Activated CD8-positive, alpha-beta T cell treated with anti-CD3 and anti-CD28 coated beads, Interleukin-2, amount 10 ng/mL, durations not matched to agents 7 days and 5 days (primary cell): ENCODE measurements at regions not wholly inside any gene's neighbourhood (a gene's known extent, or its start where the extent isn't known, plus 50 kb on each side); places are given as distances from the start of the nearest gene placed in this dataset.

Experiments used
- ATAC-seq: fragments of 150-1000 bp; cut with Tn5 transposase; one replicate; pipeline ENCODE4 v1.10.0; 2021; ENCODE audit warnings: moderate library complexity
- CTCF ChIA-PET: fragments of 350-600 bp; sonication (Branson Sonifier 250); formaldehyde crosslinking; loops from one replicate; lab custom pipeline; 2021; ENCODE audit warnings: antibody characterized with exemption; lab: Charles Lee
- POLR2A ChIA-PET: fragments of 350-600 bp; sonication (Branson Sonifier 250); formaldehyde crosslinking; loops from one replicate; lab custom pipeline; 2021; ENCODE audit warnings: antibody characterized with exemption; lab: Charles Lee
- DNase-seq: peaks from one replicate; pipeline ENCODE4 v3.0.0-alpha.2; 2020
- H3K27ac Mint-ChIP-seq: one replicate; pipeline ENCODE4 v1.8.0; 2021; ENCODE audit warnings: mild to moderate bottlenecking, mixed read lengths
- H3K27me3 Mint-ChIP-seq: one replicate; pipeline ENCODE4 v1.8.0; 2021; ENCODE audit warnings: low read depth, mixed read lengths
- H3K36me3 Mint-ChIP-seq: one replicate; pipeline ENCODE4 v1.8.0; 2021; ENCODE audit warnings: low read depth, mixed read lengths
- H3K4me1 Mint-ChIP-seq: one replicate; pipeline ENCODE4 v1.8.0; 2021; ENCODE audit warnings: low read depth, mixed read lengths
- H3K4me3 Mint-ChIP-seq: one replicate; pipeline ENCODE4 v1.8.0; 2021; ENCODE audit warnings: mild to moderate bottlenecking, mixed read lengths
- H3K9me3 Mint-ChIP-seq: one replicate; pipeline ENCODE4 v1.8.0; 2022; ENCODE audit warnings: mixed read lengths; ENCODE audit not compliant: insufficient read depth

DNA sequence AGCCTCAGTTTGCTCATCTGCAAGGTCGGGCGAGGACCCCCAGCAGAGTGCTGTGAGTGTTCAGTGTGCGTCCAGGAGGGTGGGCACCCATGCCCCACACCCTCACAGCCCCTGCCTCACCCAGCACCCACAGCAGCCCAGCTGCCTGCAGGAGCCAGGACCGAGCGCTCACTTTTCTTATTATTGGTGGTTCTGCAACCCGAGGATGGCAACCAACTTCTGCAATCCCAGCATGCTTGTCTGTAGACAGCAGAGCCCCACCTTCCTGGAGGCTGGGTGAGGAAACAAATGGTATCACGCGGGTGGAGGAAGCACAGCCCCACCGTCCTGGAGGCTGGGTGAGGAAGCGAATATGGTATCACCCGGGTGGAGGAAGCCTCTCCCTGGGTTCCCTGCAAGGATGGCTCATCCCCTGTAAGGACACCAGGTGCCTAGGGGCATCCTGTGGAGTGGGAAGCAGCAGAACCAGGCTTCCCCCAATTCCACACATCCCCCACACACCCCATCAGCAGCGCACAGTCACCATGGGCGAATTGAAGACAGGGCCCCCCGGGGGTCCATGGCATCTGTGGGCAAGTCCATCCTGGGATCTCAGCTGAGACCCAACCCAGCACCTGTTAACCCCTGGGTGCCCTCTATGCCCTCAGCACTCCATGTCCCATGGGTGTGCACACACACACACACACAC lies 220.5 kb upstream of the RAB6C start:
- H3K4me3 Mint-ChIP-seq = peak overlapping the region; percentile 27

DNA sequence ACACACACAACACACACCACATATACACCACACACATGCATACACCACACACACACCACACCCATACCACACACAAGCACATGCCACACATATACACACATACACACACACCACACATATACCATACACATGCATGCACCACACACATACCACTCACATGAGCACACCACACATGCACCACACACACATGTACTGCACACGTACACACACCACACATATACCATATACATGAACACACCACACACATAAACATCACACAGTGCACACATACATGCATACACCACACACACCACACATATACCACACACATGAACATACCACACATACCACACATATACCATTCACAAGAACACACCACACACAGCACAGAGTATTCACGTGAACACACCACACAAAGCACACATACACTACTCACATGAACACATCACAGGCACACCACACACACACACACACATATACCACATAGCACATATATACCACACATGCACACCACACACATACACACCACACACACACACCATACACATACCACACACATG lies 219.9 kb upstream of the RAB6C start:
- Mint-ChIP-seq H3K9me3 (no peaks in the 10 kb centered on the region), H3K27me3 (no peaks in the 10 kb centered on the region), H3K4me1 (no peaks in the 10 kb centered on the region), H3K36me3 (no peaks in the 10 kb centered on the region), H3K27ac (no peak overlapping the region), H3K4me3 (no peak overlapping the region)
- ChIA-PET CTCF (no interaction called here), POLR2A (no interaction called here)
- no peak for ATAC-seq
- DNase-seq = no peak

More for the DNA sequence above, 220.5 kb upstream of the RAB6C start:
- ChIA-PET POLR2A (no interaction called here), CTCF (no interaction called here)
- no peaks in the 10 kb centered on the region for H3K4me1 Mint-ChIP-seq
- ATAC-seq (no peak), DNase-seq (no peak)
- no peaks in the 10 kb centered on the region for H3K9me3 Mint-ChIP-seq
- no peaks in the 10 kb centered on the region for H3K27me3 Mint-ChIP-seq
- H3K27ac Mint-ChIP-seq = no peak overlapping the region
- H3K36me3 Mint-ChIP-seq = no peaks in the 10 kb centered on the region

GRCh38 chr2:129760669-129761068 lies 218.8 kb upstream of the RAB6C start:
- no peaks in the 10 kb centered on the region for H3K9me3 Mint-ChIP-seq
- ATAC-seq (no peak), DNase-seq (no peak)
- ChIA-PET POLR2A (no interaction called here), CTCF (no interaction called here)
- no peaks in the 10 kb centered on the region for H3K27me3 Mint-ChIP-seq
- no peak overlapping the region for H3K27ac Mint-ChIP-seq
- no peaks in the 10 kb centered on the region for H3K4me1 Mint-ChIP-seq
- no peak overlapping the region for H3K4me3 Mint-ChIP-seq
- H3K36me3 Mint-ChIP-seq = no peaks in the 10 kb centered on the region

DNA sequence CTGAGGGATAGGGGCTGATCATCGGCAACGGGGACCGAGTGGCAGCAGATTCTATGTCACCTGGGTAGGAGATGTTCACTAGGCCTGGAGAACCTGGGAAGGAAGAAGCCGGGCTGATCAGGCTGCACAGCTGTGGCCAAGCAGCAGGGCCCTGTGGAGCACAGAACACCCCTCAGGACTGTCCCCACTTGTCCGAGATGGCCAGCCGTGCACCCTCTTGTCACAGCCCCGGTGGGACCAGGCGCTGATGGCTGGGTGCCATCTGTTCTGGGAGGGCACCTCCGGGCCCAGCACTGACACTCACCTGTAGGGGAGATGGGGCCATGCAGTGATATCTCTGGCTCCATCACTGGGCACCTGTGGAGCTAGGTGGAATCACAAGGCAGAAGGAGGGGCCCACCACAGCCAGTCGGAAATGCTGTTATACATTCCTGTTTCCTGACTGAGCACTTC lies 217.9 kb upstream of the RAB6C start:
- Mint-ChIP-seq H3K9me3 (no peaks in the 10 kb centered on the region), H3K27me3 (no peaks in the 10 kb centered on the region), H3K4me1 (no peaks in the 10 kb centered on the region), H3K4me3 (no peak overlapping the region), H3K27ac (no peak overlapping the region), H3K36me3 (no peaks in the 10 kb centered on the region)
- ChIA-PET POLR2A (no interaction called here), CTCF (no interaction called here)
- ATAC-seq (no peak), DNase-seq (no peak)

DNA sequence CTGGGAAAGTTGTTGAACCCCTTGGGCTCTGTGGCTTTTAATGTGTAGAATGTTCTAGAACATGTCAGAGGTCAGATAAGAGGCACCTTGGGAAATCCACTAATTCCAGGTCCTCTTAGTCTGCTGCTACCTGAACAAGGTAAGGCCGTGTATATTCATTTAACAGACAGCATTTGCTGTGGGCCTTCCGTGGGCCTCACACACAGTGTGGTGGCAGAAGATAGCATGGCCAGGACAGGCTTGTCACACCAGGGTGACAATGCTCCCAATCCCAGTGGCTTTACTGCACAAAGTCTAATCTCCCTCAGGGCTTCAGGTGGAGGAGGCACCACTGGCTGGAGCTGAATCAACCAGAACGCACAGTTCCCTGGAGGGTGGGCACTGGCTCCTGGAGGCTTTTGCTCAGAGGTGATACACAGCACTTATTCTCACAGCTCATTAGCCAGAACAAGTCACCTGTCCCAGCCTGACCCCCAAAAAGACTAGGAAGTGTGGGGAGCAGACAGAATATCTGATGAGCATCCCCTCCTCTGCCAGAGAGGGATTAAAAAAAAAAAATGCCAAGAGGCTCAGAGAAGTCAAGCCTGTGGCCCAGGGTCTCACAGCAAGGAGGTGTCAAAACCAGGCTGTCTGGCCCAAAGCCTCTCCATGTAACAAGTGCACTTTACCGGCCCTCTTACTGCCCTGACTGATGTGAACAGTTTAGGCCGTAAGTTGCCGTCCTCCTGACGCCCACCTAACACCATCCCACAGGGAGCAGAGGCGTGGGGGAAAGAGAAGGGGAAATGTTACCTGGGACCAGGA lies 216.9 kb upstream of the RAB6C start:
- POLR2A ChIA-PET = no interaction called here
- H3K27ac Mint-ChIP-seq = no peak overlapping the region
- no peak for DNase-seq
- no peak for ATAC-seq
- CTCF ChIA-PET = no interaction called here
- no peaks in the 10 kb centered on the region for H3K4me1 Mint-ChIP-seq
- H3K27me3 Mint-ChIP-seq = no peaks in the 10 kb centered on the region
- no peaks in the 10 kb centered on the region for H3K36me3 Mint-ChIP-seq
- no peaks in the 10 kb centered on the region for H3K9me3 Mint-ChIP-seq
- no peak overlapping the region for H3K4me3 Mint-ChIP-seq

DNA sequence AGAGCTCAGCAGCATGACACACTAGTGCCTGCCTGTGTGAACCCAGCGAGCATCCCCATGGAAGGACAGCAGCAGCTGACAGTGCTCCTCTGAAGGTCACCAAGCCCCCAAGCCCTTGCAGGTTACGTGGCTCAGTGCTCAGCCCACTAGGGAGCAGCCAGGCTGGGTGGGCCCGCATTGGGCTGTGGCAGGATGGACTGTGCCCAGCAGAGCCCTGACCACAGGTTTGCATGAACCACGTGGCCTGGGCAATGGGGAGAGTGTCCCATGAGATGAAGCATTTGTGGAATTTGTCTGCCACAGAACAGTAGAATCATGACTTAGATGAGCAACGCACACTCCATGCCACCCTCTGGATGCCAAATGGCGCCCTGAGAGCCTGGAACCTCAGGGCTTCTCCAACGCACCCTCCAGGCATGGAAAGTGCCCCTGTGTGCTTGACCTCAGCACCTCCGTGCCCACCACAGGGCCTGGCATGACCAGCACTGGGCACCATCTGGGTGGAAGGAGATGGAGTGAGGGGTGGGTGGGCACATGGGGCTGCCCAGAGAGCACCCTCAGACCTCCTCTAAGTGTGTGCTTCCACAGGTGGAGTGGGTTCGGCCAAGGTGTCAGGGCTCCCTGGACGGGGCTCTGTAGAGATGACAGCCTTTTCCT lies 216.1 kb upstream of the RAB6C start:
- H3K9me3 Mint-ChIP-seq = no peaks in the 10 kb centered on the region
- POLR2A ChIA-PET = no interaction called here
- no peak overlapping the region for H3K4me3 Mint-ChIP-seq
- no peak overlapping the region for H3K27ac Mint-ChIP-seq
- DNase-seq (no peak), ATAC-seq (no peak)
- no peaks in the 10 kb centered on the region for H3K27me3 Mint-ChIP-seq
- H3K4me1 Mint-ChIP-seq = no peaks in the 10 kb centered on the region
- no peaks in the 10 kb centered on the region for H3K36me3 Mint-ChIP-seq
- CTCF ChIA-PET = no interaction called here

DNA sequence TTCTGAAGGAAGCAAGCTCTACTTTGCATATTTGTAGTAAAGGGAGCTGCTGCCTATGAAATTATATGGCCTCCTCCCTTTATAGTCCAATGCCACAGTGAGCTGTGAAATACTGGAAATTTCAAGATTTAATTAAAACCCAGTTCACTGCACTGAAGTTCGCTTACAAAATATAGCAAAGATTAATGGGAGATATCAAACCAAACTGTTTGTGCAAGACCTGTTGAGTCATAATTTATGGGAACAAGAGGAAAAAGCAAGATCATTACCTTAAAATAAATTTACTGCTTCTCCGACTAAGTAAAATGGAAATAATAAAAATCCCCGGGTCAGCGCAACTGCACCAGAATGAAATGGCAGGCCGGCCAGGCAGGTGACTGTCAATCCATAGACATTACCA lies 215.5 kb upstream of the RAB6C start:
- POLR2A ChIA-PET = no interaction called here
- no peak overlapping the region for H3K4me3 Mint-ChIP-seq
- no peaks in the 10 kb centered on the region for H3K9me3 Mint-ChIP-seq
- DNase-seq (no peak), ATAC-seq (no peak)
- no peaks in the 10 kb centered on the region for H3K36me3 Mint-ChIP-seq
- no peaks in the 10 kb centered on the region for H3K4me1 Mint-ChIP-seq
- CTCF ChIA-PET = no interaction called here
- no peaks in the 10 kb centered on the region for H3K27me3 Mint-ChIP-seq
- no peak overlapping the region for H3K27ac Mint-ChIP-seq

- DNase-seq = no peak
- no peak for ATAC-seq
- no peak overlapping the region for H3K27ac Mint-ChIP-seq
Measured at GRCh38 chr2:129764376-129765325, 214.8 kb upstream of the RAB6C start.

DNA sequence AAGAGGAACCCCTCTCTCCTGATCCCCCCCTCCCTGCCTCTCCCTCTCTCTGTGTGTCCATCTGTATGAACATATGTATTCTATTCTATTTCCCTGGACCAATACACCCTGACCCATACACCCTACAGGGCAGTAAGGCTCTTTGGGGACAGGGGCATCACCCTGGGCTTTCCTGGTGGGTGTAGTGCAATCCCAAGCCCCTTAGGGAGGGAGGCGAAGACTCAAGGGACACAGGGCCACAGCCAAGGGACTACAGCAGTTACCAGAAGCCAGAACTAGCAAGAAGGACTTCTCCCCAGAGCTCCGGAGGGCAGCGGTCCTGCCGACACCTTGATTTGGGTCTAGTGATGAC lies 214.2 kb upstream of the RAB6C start:
- POLR2A ChIA-PET = no interaction called here
- Mint-ChIP-seq H3K4me1 (no peaks in the 10 kb centered on the region), H3K9me3 (no peaks in the 10 kb centered on the region), H3K27ac (no peak overlapping the region), H3K27me3 (no peaks in the 10 kb centered on the region), H3K36me3 (no peaks in the 10 kb centered on the region), H3K4me3 (no peak overlapping the region)
- ATAC-seq = no peak
- DNase-seq = no peak
- CTCF ChIA-PET = no interaction called here

More at GRCh38 chr2:129764376-129765325, 214.8 kb upstream of the RAB6C start:
- POLR2A ChIA-PET = no interaction called here
- no peaks in the 10 kb centered on the region for H3K4me1 Mint-ChIP-seq
- H3K36me3 Mint-ChIP-seq = no peaks in the 10 kb centered on the region
- H3K27me3 Mint-ChIP-seq = no peaks in the 10 kb centered on the region
- no peaks in the 10 kb centered on the region for H3K9me3 Mint-ChIP-seq
- CTCF ChIA-PET = no interaction called here
- no peak overlapping the region for H3K4me3 Mint-ChIP-seq

GRCh38 chr2:129765678-129766351 lies 213.7 kb upstream of the RAB6C start:
- no peaks in the 10 kb centered on the region for H3K27me3 Mint-ChIP-seq

DNA sequence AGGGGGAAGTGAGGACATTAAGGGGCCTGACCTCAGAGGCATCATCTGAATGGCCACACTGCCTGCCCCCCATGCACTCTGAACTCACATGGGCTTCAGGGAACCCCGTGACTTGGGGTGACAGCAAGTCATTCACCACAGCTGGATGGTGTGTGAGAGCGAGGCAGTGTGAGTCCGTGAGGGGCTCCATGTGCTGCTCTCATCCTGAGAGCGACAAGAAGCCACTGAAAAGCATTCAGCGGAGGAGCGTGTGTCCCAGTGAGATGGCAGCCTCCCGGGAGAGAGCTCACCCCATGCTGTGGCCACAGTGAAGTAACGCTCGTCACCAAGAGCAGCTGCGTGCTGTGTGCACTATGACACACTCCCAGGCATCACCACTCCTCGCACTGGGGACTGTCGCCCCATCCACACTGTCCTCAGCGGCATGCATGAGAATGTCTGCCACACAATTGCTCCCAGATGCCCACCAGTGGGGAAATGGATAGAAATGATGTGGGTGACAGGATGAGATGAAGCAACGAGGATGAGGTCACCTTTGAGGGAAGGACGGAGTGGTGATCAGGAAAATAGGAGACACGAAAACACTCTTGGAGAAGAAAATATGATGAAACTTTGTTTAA lies 213.0 kb upstream of the RAB6C start:
- Mint-ChIP-seq H3K4me1 (no peaks in the 10 kb centered on the region), H3K9me3 (no peaks in the 10 kb centered on the region), H3K36me3 (no peaks in the 10 kb centered on the region), H3K27ac (no peak overlapping the region), H3K27me3 (no peaks in the 10 kb centered on the region), H3K4me3 (no peak overlapping the region)
- ChIA-PET POLR2A (no interaction called here), CTCF (no interaction called here)
- ATAC-seq = no peak
- DNase-seq = no peak

More at GRCh38 chr2:129765678-129766351, 213.7 kb upstream of the RAB6C start:
- no peak for DNase-seq
- no peak overlapping the region for H3K4me3 Mint-ChIP-seq
- ChIA-PET POLR2A (no interaction called here), CTCF (no interaction called here)
- H3K27ac Mint-ChIP-seq = no peak overlapping the region
- no peak for ATAC-seq
- no peaks in the 10 kb centered on the region for H3K9me3 Mint-ChIP-seq
- H3K4me1 Mint-ChIP-seq = no peaks in the 10 kb centered on the region
- no peaks in the 10 kb centered on the region for H3K36me3 Mint-ChIP-seq
